ENCODE measurements at regions not wholly inside any gene's neighbourhood (a gene's known extent, or its start where the extent isn't known, plus 50 kb on each side); places are given as distances from the start of the nearest gene placed in this dataset.

GRCh38 chr19:5204212-5204611 is 136.4 kb downstream of the PTPRS start:
- no peak overlapping the region for H3K4me3 ChIP-seq (ENCODE audit: low read depth, low read length)
- no peak for DNase-seq (ENCODE audit: low read depth)
- TF ChIP-seq CTCF (IDR thresholded peaks at IDR 0.05; ENCODE audit: insufficient read depth, low read length): no peak
